Fibroblast of villous mesenchyme (primary cell): ENCODE measurements at regions not wholly inside any gene's neighbourhood (a gene's known extent, or its start where the extent isn't known, plus 50 kb on each side); places are given as distances from the start of the nearest gene placed in this dataset.
A peak's percentile ranks its signal among the peaks of the same experiment; 100 is the strongest.
"Not testable (repeated sequence)": the region's sequence is repeated elsewhere in the genome, so short reads cannot be mapped to it uniquely, and the experiment has no call there.

Experiments
- DNase-seq: peaks from one replicate; pipeline ENCODE4 v3.0.0-alpha.2; 2010; ENCODE audit warnings: low read depth
- H3K4me3 ChIP-seq: 2 replicates; pipeline ENCODE4 v1.5.1; 2011; ENCODE audit warnings: low read depth, mild to moderate bottlenecking, low read length
- CTCF ChIP-seq: IDR thresholded peaks from 2 replicates; pipeline ENCODE4 v1.5.1; 2012; ENCODE audit warnings: low read depth, mild to moderate bottlenecking, low read length; ENCODE audit not compliant: insufficient read depth

DNA sequence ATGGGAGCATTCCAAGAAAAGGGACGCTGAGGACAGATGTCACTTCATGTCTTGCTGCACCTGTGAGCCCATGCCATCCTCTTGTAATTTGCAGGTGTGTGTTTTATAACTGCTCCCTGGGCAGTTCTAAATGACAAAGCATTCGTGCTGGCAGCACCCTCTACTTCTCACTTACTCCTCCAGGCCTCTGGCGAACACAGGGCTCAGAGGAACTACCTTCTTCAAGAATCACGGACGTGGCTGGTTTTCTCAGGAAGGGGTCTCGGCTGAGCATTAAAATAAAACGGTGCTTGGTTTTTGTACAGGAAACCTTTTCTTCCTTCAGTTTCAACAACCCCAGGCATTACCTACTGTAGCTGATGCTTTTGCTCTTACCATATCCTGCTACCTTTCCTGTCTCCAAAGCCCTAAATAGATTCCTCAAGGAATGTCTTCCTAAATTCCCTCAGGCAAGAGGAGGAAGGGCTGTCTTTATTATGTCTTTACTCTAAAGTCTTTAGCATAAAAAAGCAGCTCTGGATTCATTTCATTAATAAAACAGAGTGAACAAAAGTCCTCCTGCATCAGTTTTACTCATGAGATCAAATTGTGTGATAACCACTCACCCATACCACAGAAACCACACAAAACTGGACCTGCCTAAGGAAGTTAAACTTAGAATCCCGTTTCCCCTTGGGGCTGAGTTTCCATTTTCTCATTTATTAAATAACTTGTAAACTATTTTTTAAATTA lies 79.0 kb upstream of the MAP10 start:
- H3K4me3 ChIP-seq: no peak overlapping the region
- peak; percentile 17 for DNase-seq
- TF ChIP-seq CTCF: no peak

DNA sequence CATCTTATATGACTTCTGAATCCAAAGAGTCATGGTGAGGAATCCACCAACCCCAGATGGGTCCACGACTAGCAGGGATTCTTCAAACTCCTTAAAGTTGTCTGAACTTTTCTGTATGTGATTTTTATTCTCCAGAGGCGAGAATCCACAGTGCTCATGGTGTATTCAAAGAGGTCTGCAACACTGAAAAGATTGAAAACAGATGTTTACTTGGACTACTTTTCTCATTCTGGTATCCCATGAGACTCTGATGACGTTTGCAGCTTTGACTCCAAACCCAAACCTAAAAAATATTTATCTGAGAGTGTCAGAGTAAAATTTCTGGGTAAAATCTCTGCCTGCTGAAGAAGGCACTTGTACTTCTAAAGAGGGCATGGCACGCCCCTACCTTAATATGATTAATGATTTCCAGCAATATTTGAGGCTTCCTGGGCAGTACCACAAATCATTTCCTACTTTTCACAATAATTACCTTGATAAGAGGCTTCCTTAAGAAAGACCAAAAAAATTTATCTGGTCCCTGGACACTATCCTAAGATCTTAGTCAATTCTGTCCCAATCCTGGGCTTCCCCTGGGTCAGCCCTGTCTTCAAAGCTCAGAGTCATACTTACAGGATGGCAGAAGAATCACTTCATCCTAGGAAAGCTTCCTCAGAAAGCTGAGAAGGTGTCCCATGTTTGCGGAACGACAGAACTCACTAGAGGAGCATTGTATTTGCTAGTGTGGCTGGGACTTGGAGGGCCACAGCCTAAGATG lies 76.5 kb upstream of the MAP10 start:
- H3K4me3 ChIP-seq: no peak overlapping the region
- no peak for TF ChIP-seq CTCF
- DNase-seq: peak; percentile 75

GRCh38 chr1:232732344-232732910 lies 72.8 kb upstream of the MAP10 start:
- no peak overlapping the region for H3K4me3 ChIP-seq
- TF ChIP-seq CTCF: no peak
- DNase-seq: no peak

DNA sequence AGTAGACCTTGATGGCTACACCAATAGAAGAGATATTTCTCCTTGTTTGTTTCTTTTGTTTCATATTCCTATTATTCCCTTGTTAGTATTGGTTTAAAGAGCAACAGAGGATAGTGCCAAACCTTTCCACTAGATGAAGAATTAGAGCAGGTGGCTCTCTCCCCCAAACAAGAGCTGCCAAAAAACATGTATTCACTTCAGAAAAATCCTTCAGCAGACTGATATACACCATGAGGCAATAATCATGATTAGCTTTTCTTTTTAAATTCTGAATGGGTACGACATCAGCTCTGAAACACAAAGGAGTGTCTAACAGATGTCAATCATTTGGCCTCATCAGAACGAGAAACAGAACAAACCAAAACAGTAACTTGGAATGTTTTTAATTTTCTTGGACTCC lies 67.3 kb upstream of the MAP10 start:
- TF ChIP-seq CTCF: no peak
- no peak overlapping the region for H3K4me3 ChIP-seq
- DNase-seq: no peak

DNA sequence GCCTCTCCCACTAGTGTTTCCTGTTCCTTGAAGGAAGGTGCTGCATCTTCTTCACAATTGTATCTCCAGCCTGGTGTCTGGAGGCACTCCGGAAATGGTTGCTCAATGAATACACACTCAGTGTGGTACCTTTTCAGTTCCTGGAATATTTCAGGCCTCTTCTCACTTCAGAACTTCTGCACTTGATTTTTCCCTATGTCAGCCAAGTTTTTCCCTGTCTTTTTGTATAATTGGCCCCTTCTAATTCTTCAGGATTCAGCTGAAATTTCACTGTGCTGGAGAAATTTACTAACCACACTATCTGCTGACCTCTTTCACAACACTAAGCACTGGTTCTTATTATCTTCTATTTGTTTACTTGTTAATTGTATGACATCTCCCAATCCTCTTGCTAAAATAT lies 61.2 kb upstream of the MAP10 start:
- no peak for DNase-seq

DNA sequence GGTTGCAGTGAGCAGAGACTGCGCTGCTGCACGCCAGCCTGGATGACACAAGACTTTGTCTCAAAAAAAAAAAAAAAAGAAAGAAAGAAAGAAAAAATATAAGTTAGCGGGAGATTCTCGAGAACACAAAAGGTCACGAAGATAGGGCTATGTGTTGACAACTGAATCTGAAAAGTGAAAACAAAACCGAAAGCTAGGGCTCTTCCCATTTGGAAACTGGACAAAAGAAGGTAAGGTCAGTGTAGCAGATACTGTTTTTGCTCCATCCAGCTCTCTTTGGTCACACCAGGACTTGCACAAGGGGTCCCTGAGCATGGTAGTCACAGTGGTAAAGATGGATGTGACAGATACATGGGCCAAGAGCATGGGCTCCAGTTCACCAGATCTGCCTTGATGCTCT lies 60.4 kb upstream of the MAP10 start:
- TF ChIP-seq CTCF: no peak
- DNase-seq: no peak
- no peak overlapping the region for H3K4me3 ChIP-seq

More for the DNA sequence above, 61.2 kb upstream of the MAP10 start:
- no peak overlapping the region for H3K4me3 ChIP-seq
- TF ChIP-seq CTCF: no peak

GRCh38 chr1:232745698-232746097 lies 59.5 kb upstream of the MAP10 start:
- H3K4me3 ChIP-seq, DNase-seq: not testable (repeated sequence)
